Glomerular visceral epithelial cell (primary cell): ENCODE measurements at regions not wholly inside any gene's neighbourhood (a gene's known extent, or its start where the extent isn't known, plus 50 kb on each side); places are given as distances from the start of the nearest gene placed in this dataset.
"Not testable (repeated sequence)": the region's sequence is repeated elsewhere in the genome, so short reads cannot be mapped to it uniquely, and the experiment has no call there.

Source experiments
- DNase-seq: peaks from one replicate; pipeline ENCODE4 v3.0.0-alpha.2; 2016; ENCODE audit errors: extremely low spot score

DNA sequence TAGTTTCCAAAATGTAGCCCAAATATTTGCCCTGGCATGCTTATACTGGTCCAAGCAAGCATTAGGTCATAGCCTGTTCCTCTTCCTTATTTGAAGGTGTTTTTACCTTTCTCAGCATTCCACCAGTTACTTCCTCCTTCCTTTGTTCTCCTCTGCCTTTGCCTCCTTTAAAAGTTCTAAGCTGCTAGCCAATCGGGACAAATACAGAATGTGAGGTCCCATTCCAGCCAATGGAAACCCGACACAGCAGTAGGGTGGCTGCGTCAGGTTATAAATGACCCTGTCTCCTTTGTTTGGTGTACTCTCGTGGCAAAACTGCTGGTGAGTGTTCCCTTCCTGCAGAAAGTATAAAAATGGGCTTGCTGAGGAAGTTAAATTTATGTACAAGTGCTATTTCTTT is 452.0 kb upstream of the ADARB2 start:
- DNase-seq, result not testable (repeated sequence)

DNA sequence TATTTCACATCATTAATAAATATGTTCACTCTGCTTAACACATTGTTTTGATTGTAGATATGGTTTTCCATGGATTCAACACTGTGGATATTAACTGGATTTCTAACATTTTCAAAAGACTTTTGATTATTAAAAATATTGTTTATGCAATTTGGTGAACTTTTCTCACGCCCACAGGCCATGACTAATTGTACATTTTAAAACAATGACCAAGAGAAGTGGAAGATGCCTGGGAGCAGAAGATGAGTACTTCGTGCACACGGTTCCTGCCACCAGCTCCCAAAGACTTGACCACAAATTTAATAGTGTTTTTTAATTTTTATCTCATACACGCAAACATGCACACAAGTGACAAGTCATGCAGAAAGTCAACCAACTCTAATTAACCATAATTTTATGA is 451.0 kb upstream of the ADARB2 start:
- DNase-seq, result no peak

DNA sequence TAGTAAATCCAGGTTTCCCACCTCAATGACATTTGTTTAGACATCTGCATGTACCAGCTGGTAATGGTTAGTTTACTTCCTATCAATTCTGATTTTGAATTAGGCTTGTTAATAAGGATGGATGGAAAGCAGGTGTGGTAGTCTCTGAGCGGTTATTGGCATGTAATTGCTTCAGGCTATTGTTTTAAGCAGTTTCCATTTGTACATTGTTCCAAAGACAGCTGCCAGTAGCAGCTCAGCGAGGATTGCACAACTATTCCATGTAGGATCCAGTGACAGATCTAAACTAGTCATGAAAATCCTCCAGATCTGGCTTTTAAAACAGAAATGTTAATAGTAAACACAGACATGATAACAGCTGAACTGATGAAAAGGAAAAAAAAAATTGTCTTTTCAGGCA is 436.0 kb upstream of the ADARB2 start:
- no peak for DNase-seq

DNA sequence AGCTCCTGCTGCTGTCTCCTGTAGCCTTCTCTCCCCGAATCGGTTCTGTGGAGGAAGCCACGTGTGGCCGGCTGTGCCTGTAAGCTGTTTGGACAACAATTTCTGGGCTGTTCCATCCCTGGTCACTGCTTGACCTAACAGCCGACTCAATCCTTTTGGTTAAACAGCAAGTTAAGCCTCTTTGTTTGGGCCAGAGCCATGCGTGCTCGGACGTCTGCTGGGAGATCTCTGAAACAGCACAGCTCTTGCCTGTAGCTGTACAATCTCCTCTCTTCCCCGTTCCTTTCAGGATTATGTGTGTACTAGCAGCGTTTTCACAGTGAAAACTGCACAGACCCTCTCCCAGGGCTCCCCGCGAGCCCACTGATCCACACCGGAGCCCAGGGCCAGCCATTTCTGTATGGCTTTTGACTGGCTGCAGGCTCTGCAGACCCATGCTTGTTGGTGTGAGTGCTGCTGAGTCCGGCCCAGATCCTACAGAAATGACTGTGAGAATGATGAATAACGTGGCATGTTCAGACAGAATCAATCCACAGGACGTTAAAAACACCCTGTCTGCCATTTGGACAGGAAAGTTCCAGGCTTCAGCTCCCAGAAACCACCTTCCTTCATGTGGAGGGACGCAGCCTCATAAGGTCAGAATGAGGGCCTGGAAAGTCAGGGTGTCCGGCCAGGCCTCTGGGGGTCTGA is 428.6 kb upstream of the ADARB2 start:
- no peak for DNase-seq

DNA sequence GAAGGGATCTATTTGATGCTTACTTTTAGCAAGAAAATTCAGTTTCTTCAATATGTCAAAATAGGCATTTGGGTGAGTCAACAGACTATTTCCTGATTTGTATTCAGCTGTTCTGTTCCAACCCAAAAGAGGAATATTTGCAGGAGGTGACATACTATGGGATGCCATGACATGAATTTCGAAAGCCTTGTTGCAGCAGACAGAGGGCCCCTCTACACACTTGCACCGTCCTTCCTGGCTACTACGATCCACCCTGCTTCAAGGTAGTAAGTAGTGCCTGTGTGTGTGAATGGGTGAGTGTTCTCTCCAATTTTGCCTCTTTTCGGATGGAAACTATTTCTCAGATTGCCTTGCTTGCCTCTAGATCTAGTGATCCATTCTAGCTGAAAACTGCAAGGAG is 413.0 kb upstream of the ADARB2 start:
- no peak for DNase-seq

DNA sequence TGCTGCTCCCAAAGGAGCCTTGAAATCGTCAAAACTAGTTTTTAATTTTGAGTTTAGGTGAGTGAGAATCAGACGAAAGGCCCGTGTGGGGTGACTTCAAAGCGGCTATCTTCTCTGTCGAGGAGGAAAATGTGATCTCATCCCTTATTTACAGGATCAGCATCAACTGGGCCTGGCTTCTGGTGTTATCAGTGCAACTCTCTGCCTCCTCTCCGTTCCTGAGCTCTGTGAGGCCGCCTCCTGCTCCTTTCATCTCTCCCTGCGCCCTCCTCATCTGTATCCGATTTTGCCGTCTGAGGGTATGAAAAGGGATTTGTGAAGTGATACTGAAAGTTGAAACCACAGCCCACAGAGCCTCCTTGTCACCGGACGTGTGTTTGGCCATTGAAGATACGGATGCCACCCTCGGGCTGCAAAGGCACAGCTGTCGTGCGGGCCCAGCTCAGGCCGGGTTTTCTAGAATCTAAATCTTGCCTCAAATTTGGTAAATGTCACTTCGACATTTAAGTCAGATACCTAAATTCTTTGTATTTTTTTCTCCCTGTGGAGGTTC is 408.7 kb upstream of the ADARB2 start:
- no peak for DNase-seq

DNA sequence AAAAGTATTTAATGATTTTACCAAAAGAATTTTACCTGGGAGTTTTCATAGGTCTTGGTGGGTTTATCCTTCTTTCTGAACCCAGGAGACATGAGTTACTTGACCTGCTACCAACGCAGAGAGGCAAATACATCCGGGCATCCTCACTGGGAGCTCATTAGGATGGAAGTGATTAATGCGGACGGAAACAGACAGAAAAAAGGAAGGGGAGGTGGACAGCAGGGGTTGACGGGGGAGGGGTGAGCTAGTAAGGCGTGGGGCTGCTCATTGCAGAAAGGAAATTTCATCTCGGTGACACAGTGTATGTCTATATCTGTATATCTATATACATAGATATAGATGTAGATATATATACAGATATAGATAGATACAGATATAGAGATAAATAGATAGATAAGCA is 408.2 kb upstream of the ADARB2 start:
- DNase-seq, result no peak

DNA sequence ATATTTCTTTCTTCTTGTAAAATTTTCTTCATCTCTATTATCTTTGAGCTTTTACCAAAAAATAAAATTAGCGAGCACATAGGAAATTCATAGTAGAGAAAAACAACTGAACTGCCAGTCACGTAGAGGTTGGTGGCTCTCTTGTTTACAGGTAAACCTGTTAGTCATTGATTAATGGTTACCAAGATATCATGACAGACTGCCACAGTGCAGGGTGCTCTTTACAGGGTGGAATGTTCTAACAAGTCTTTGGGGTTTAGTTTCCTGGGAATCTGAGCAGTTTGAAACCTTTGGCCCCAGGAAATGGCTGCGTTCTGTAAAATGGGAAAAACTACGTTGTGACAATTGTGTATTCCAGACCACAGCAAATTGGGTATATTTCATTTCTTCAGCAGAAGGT is 407.3 kb upstream of the ADARB2 start:
- DNase-seq, result no peak

DNA sequence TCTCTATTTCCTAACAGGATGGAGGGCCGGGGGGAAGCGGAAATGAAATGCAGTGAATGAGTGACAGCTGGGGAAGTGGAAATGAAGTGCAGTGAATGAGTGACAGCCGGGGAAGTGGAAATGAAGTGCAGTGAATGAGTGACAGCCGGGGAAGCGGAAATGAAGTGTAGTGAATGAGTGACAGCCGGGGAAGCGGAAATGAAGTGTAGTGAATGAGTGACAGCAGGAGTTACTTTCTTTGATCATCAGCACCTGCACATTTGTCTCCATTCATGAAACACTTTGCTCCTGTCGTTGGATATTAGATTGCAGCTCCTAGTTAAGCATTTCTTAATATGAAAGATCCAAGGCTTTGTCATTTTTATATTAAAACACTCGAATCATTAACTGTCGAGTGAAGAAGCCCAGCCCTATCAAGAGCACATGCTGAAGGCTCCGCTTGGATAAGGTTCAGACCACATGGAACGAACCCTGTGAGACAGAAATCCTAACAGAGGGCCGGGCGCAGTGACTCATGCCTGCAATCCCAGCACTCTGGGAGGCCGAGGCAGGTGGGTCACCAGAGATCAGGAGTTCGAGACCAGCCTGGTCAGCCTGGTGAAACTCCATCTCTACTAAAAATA is 406.0 kb upstream of the ADARB2 start:
- no peak for DNase-seq

DNA sequence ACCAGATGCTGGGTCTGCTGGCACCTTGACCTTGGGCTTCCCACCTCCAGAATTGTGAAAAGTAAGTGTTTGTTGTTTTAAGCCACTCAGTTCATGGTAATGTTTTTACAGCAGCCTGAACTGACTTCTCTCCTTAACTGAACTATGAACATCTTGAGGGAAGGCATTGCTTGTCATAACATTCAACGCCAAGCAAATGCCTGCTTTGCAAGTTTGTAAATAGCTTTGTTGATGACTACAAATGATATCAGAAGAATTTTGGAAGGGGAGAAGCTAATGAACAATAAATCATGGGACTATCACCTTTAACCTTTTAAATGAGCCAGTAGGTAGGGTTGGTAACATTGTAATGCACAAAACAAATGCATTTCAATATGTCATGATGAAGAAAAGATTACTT is 402.4 kb upstream of the ADARB2 start:
- no peak for DNase-seq

DNA sequence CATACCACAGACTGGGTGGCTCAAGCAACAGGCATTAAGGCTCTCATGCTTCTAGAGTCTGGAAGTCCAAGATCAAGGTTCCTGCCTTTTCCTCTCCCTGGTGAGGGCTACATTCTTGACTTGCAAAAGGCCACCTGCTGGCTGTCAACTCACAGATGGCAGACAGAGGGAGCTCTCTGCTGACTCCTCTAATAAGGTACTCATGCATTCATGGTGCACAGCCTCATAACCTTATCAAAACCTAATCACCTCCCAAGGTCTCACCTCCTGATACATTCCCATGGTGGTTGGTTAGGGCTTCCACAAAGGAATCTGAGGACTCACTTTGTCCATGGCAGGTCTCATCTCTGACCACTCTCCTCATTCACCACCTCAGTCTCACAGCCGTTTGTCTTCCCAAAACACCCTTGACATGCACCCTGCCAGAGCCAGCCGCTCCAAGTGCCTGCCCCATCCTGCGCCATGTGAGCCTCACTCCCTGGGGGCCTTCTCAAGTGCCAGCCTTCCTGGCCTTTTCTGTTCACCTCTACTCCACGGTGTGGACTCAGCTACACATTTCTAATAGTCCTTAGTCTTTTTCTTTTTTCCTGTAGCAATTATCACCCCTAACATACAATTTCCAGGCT is 400.3 kb upstream of the ADARB2 start:
- DNase-seq, result peak; percentile 26

DNA sequence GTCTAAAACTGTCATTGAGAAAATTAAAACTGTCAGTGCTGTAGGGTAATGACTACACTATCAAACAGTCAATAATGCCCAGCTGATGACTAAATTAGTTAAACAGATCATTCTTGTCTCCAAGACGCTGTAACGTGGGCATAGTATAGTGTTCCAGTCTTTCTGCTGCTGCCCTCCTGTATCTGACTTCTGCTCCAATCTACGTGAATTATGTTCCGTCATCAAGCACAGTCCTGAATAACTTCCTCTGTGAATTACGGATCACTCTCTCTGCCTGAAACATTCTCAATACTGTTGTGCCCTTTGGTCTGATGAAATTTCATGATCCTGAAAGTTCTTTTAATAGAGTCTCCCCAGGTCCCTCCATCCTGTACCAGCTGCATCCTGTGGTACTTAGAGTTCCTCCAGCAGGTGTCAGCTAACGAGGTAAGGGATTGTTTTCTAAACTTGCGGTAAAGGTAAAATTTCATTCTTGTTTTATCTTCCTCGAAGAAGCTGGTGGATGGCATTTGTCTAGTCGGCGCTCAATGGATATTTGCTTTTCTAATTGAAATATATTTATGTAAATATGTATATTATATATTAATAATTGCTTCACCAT is 393.5 kb upstream of the ADARB2 start:
- DNase-seq, result no peak

DNA sequence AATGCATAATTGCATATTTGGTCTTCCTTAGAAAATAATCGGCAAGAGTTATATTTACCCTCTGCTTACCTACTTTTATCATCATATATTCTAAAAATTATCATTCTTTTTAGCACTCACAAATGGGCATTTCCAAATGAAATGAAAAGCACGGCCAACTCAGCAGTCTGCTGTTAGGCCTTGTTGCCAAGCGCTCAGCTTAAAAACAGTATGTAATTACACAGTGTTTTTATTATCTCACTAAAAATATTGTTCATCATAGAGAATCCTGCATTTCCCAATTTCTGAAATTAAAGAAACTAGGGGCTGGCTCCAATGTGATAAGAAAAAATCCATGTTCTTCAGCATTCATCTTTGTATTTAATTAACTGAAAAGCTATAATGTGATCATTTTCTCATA is 391.7 kb upstream of the ADARB2 start:
- DNase-seq, result no peak

DNA sequence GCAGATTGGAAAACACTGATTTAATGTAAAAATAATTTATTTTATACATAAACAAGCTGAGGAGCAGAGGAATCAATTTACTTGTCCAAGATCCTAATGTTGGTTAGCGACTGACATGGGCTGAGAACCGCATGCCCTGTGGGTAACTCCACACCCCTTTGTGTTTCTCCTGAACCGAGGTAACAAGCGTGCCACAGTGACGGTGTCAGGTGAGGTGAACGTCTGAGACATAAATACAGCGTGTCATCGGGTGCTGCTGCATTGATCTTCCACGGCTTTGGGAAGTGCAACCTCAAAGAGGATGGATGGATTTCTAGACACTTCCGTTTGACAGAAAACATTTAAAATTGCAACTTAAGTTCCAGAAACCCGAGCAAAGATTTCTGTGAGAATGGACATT is 386.8 kb upstream of the ADARB2 start:
- DNase-seq, result no peak

DNA sequence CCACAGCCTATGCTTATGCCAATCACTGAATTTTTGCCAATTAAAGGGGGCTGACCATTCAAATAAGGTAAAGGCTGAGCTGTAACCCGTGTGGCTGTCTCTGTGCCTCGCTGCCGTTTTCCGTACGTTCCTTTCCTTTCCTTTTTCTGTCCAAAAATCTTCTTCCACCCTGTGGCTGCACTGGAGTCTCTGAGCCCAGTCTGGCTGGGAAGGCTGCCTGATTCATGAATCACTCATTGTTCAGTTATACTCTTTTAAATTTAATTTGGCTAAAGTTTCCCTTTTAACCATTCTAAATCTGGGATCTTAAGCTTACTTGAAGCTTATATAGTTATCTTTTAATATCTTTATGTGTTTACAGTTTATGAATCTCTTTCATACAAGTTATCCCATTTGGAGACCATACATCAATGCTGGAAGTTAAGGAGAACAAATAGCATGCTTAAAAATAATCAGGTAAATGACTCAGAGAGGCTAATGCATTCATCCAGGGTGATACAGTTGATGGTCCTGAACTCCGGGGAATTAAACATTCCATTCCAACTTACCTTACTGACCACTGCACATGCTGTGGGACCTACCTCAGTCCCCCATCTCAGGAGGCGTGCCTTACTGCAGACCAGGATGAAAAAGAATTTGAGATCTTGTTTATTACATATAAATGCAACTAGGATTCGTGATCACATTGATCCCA is 385.3 kb upstream of the ADARB2 start:
- DNase-seq, result peak; percentile 26

DNA sequence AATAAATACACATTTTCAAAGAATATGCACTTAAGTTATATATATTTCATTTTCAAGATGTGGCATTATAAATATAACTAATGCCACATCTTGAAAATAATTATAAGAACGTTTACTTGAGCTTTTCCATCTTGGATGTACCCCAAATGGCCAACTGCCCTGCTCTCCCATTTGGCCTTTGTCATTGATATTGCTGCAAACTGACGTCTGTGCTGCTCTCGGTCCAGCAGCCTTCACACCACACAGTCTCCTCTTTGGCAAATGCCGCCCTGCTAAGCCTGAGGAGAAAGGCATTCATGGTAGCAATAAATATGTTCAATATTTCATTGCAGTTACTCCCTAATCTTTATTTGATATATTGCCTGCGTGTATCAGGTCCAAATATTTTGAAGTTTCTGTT is 384.6 kb upstream of the ADARB2 start:
- no peak for DNase-seq

DNA sequence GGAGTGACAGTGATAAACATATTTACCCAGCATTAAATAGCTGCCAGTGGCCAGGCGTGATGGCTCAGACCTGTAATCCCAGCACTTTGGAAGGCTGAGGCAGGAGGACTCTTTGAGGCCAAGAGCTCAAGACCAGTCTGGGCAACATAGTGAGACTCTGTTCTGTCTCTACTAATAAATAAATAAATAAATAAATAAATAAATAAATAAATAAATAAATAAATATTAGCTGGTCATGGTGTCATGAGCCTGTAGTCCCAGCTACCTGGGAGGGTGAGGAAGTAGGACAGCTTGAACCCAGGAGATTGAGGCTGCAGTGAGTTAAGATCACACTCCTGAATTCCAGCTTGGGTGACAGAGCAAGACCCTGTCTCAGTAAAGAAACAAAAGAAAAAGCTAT is 384.0 kb upstream of the ADARB2 start:
- no peak for DNase-seq

DNA sequence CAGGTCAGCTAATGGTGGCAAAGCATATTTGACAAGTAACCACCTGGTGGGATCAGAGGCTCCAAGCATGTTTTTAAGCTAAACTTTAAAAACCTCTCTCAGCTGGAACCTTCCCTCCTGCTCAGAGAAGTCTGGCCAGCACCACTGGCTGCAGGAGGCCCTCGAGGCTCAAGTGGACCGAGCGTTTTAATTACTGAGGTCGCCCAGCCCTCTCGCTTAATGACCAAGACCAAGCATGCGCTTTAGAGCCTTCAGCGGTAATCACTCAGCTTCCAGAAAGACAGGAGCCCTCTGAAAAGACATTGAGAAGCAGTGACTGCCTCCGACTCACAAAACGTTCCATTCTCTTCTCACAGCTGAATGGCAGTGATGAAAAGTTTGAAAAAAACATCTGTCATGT is 383.4 kb upstream of the ADARB2 start:
- no peak for DNase-seq

DNA sequence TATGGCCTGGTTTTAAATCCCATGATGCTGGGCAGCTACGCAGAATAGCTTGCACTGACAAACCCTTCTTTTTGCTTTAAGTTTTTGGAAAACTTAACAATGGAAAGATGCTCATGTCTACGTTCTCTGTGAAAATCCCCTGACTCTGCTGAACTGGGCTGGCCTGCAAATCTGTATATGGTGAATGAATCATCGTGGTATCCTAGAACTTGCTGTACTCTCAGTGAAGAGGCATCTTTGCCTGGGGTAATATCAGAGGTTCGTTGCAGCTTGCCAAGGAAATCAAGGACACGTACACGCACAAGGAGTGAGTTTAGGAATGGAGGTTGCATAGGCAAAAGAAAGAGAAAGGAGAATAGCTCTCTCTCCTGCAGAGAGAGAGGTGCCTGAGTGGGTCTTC is 382.0 kb upstream of the ADARB2 start:
- DNase-seq, result peak; percentile 18

DNA sequence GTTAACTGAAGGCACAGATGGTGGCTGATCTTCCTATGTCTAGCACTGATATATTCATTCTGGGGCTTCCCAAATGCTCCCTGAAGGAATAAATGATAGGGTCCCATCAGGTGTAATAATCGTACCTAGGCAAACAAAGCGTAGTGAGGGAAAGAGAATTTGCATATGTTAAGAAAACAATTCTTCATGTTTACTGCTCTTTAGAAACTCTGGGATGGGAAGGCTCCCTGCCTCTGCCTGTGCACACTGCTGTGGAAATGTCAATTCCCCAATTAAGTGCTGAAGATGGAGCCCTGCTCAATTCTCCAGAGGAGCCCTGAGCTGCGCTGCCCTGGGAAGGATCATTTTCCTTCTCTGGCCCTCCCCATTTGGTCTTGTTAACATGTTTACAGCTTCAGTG is 380.9 kb upstream of the ADARB2 start:
- no peak for DNase-seq

DNA sequence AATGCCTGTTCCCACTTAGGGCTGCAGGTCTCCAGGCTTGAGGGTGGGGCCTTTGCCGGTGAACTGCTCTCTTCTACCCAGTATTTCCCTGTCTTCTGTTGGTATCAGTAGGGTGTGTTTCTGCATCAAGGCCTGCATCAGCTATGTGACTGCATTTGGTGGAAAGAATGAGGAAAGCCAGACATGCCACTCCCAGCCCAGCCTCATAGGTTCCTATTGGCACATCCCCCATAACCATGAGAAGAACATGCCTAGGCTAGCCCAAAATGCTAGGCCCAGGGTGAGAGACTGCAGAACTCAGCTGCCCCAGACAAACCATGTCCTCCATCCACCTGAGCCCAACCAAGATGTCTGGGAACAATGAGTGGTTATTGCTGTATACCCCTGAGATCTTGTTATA is 380.3 kb upstream of the ADARB2 start:
- no peak for DNase-seq

DNA sequence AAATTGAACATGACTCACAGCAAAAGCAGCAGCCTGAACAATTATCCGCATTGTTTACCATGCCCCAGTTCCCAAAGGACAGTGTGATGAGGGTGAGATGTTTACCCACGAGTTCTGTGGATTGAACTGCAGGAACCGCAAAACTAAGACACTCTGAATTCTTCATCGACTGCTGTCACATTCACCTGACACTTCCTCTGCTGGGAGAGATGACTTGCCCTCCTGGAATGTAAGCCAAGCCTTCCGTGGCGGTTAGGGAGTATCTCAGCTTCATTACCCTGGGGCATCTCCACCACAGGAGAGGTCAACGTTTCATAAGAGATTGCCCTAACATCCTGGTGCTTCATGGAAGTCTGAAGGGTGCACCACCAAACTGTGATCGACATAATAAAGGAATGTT is 374.6 kb upstream of the ADARB2 start:
- peak; percentile 97 for DNase-seq
